ENCODE measurements at regions not wholly inside any gene's neighbourhood (a gene's known extent, or its start where the extent isn't known, plus 50 kb on each side); places are given as distances from the start of the nearest gene placed in this dataset.

- TF ChIP-seq, protein P1, sequence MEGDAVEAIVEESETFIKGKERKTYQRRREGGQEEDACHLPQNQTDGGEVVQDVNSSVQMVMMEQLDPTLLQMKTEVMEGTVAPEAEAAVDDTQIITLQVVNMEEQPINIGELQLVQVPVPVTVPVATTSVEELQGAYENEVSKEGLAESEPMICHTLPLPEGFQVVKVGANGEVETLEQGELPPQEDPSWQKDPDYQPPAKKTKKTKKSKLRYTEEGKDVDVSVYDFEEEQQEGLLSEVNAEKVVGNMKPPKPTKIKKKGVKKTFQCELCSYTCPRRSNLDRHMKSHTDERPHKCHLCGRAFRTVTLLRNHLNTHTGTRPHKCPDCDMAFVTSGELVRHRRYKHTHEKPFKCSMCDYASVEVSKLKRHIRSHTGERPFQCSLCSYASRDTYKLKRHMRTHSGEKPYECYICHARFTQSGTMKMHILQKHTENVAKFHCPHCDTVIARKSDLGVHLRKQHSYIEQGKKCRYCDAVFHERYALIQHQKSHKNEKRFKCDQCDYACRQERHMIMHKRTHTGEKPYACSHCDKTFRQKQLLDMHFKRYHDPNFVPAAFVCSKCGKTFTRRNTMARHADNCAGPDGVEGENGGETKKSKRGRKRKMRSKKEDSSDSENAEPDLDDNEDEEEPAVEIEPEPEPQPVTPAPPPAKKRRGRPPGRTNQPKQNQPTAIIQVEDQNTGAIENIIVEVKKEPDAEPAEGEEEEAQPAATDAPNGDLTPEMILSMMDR (IDR thresholded peaks at IDR 0.05; ENCODE audit: low read length): no peak
- TF ChIP-seq EZH2 (optimal IDR thresholded peaks at IDR 0.05; ENCODE audit: low read depth, low read length) (no peak), EZH2phosphoT487 (IDR thresholded peaks at IDR 0.05; ENCODE audit: low read length) (no peak)
These were observed 217.1 kb upstream of the CHRM3 start for GRCh38 chr1:239169276-239169675.

All from MM.1S (cell line).